ENCODE measurements at regions not wholly inside any gene's neighbourhood (a gene's known extent, or its start where the extent isn't known, plus 50 kb on each side); places are given as distances from the start of the nearest gene placed in this dataset.

DNA sequence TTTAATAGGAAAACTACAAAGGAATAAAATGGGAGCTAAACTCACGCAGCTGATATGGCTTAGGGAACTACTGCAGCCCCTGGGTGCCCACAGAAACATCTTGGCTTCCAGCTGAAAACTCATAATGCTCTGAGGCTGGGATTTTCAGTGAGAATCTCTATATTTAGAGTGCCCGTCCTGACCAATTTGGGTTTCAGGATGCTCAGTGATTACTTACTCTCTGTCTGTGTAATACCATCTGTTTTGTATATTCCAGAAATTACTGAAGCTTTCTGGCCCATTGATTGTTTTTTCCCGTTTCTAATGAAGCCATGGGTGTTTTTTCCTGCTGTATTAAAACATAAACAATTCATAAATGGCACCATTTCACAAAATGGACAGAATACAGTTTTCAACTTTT is 50.6 kb upstream of the ZNF385D start:
- H3K4me3 ChIP-seq (ENCODE audit: low read depth, low read length): no peak overlapping the region

DNA sequence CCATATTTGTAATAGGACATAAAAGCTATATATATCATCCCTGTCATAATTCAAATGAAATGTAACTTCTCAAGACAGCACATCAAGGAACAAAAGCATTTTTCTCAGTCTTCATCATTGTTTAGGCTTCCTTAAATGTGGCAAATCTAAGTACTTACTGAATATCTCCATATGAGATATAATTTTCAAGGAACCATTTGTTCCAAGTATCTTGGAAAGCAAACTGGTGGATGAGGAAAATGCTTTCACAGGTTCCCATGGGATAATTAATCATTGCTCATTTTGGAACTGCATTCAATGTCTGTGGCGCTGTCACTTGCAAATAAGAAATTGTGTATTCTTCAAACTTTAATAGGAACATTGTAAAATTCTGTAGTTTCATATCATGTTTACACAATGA is 52.6 kb upstream of the ZNF385D start:
- no peak overlapping the region for H3K4me3 ChIP-seq (ENCODE audit: low read depth, low read length)

DNA sequence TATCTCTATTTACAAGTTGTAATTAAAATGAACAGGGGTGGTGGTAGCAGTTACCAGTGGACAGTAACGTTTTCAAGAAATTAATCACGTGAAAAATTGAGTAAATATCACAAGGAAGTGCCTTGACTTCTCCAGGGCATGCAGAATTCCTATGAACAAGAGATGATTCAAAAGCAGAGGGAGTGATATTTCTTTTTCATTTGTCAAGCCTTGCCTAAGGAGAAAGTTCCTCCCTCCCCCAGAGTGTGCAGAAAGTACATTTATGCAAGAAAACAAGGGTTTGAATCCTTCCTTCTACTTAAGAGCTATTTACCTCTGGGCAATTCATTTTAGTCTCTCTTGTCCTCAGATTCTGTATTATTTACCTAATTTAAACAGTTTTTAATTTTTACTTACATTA is 53.3 kb upstream of the ZNF385D start:
- H3K4me3 ChIP-seq (ENCODE audit: low read depth, low read length): no peak overlapping the region

DNA sequence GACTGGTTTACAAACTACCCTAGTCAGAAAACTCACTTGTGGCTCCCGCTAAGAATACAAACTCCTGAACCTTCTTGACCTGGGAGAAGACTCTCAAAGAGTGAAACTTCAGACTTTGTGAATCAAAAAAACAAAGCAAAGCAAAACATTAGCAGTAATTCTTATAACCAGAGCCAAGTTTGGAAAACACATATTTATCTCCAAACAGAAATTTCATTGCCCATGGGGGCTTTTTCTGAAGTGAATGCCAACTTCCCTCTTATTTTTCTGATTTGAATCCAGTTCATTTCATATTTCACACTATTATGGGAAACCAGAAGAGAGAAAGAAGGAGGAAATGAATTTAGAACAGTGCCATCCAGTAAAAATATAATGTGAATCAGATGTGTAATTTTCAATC is 55.7 kb upstream of the ZNF385D start:
- no peak overlapping the region for H3K4me3 ChIP-seq (ENCODE audit: low read depth, low read length)

DNA sequence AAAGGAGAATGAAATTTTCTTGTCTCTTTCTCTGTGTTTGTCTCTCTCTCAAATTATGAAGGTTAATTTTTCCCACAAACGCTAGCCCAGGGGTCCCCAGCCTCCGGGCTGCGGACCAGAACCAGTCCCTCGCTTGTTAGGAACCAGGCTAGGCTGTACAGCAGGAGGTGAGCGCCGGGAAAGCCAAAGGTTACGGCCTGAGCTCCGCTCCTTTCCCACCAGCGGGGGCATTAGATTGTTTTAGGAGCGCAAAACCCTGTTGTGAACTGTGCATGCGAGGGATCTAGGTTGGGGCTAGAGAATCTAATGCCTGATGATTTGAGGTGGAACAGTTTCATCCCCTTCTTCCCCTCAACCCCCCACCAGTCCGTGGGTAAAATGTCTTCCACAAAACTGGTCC is 74.7 kb upstream of the ZNF385D start:
- H3K4me3 ChIP-seq (ENCODE audit: low read depth, low read length): no peak overlapping the region

DNA sequence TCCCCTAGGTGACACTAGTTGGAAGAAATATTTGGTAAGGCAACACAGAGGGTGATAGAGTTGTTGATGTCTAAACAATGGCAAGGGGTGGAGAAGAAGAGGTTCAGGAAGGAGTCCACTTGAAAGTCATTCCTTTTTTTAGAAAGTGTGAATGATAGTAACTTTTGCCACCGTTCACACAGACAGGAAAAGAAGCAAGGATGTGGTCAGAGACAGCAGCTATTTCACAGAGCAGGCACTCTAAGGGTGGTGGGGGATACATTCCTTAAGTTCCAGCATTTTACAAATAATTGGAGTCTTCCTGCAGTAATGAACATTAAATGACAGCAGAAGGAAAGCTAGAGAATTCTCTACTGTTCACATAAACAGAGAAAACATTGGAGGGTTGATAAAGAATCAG is 75.4 kb upstream of the ZNF385D start:
- H3K4me3 ChIP-seq (ENCODE audit: low read depth, low read length): no peak overlapping the region

DNA sequence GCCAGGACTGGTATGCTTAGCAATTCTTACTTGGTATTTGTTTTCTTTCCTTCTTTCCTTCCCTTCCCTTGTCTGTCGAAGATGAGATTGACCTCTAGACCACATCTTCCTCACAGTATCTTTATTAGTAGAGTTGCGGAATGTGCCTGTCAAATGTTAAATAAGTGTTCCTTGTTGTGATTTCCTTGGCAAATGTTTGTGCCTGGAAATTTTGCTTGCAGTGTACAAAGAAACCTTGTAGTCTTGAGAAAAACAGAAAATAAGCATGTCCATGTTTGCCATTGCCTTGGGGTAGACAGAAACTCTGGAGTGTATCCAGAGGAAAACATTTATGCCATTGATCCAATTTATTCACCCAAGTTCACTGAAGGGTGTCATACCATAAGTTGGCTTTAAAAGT is 79.5 kb upstream of the ZNF385D start:
- no peak overlapping the region for H3K4me3 ChIP-seq (ENCODE audit: low read depth, low read length)

DNA sequence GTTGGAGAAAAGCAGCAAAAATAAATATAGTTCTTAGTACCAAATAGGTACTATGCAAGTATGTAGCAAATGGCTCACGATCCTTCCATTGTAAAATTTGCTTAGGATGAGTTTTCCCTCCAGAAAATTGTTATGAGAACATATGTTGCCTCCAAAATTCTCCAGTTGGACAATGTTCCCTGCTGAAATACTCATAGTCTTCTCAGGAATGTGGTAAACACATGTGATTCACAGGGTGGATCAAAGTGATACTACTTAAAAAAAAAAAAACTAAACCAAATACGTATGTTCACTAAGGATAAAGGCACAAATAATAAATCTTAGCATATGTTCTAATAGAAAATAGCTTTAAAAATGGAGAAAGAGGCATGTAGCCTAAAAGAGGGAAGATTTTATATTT is 84.3 kb upstream of the ZNF385D start:
- no peak overlapping the region for H3K4me3 ChIP-seq (ENCODE audit: low read depth, low read length)

DNA sequence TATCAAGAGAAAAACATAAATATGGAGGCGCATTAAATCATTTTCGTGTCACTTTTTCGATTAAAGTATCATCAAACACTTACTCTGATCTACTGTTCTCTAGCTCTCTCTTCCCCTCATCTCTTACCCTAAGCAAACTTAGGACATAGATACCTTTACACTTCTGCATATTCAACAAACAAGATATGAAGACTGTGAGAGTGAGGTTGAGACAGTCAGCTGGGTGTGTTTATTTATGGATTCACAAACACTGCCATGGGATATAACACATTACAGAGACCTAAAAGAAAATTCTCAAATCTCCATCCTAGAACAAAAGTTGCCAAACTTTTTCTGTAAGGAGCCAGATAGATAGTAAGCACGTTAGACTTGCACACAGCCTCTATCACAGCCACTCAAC is 85.2 kb upstream of the ZNF385D start:
- no peak overlapping the region for H3K4me3 ChIP-seq (ENCODE audit: low read depth, low read length)

DNA sequence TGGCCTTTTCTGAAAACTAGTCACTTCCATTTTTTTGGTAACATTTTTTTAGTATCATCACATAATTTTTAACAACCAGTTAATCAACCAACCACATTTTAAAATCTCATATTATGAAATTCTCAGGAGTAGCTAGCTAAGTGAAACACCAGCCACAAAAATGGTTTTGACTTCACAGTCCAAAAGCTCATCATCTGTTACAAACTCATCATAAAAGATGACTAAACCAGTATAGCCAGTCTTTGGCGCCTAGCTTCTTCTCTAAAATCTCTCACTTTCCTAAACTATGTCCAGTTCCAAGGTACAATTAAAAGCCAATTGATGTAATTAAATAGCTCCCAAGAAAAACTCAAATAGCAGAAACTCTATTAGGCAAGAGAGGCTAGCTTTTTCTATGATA is 88.2 kb upstream of the ZNF385D start:
- H3K4me3 ChIP-seq (ENCODE audit: low read depth, low read length): no peak overlapping the region

DNA sequence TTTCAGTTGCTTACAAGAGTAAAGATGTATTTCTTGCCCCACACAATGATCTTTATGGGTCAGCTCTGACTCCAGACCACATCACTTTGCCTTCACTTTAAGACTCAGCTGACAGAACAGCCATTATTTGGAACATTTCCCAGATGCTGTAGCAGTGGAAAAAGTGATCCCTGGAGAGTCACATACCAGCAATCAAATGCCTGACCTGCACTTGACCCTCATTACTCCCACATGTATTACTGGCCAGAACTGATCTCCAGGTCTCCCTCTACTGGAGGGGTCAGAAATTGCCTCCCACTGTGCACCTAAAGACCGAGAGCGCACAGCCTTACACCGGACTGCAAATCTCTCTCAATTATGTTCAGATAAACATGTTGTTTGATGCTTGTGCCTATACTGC is 88.6 kb upstream of the ZNF385D start:
- H3K4me3 ChIP-seq (ENCODE audit: low read depth, low read length): no peak overlapping the region

DNA sequence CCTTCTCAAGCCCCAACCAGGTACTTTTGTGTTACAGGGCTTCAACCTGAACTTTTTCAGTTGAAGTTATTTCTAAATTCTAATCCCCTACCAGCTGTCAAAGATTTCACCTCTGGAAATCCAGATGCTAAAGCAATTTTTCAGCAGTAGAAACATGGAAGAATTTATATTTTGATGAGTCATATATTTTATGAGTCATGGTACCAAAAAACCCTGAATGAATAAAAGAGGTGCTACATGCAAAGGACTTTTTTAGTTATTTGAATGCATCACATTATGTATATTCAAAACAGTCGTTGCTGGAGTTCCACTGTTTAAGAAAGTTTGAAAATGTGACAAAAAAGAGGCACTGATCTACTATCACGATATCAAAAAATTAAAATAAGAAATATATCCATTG is 96.0 kb upstream of the ZNF385D start:
- no peak overlapping the region for H3K4me3 ChIP-seq (ENCODE audit: low read depth, low read length)

DNA sequence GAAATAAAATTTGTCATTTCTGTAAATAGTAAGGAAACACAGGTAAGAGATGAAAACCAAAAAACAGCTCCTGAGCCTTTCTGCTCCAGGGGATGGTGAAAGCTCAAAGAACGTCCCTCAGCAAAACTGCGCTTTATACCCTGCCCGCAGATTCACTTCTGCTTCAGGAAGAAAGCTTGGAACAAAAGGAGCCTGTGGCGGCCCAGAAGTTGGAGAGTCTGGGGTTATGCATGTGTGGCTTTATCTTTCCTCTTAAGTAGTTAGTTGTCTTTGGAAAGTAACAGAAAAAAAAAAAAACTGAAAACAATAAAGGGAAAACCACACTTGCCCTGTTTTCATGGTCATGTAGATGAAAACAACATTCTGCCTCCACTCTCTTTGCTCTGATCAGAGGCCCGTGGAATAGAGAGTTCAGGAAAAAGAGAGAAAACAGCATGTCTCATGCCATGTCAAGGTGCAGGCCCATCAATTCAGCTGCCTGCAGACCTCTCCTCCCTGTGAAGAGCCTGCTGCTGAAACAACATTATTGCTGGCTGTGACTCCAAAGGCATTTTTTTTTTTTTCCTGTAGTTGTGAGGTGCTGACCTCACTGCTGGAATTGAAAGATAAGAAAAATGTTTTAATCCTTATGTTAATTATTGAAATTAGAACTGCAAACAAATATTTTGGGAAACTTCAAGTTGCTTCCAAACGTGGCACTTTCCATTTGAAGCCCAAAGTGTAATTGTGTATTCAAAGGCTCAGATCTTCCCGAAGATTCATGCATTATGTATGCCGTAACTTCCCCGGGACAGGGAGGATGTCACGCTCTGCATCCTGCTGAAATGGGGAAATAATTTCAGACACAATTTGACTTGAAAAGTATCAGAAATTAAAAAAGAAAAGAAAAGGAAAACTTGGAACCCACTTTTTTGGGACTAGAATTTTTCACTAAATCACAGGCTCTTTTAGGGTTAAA is 108.4 kb upstream of the ZNF385D start:
- H3K4me3 ChIP-seq (ENCODE audit: low read depth, low read length): no peak overlapping the region

DNA sequence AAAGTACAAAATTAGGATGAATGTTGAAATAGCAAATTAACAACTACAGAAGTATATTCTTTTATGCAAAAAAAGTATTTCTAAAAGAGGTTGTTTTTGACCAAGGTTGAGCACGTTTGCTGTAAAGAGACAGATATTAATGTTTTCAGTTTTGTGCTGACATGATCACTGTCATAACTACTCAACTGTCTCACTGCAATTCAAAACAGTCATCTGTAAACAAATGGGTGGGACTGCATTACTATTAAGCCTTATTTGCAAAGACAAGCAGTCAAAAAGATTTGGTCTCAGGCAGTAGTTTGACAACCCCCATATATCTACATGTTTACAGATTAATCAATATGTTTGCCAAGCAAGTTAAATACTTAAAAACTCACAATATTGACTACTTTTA is 109.1 kb upstream of the ZNF385D start:
- H3K4me3 ChIP-seq (ENCODE audit: low read depth, low read length): no peak overlapping the region

DNA sequence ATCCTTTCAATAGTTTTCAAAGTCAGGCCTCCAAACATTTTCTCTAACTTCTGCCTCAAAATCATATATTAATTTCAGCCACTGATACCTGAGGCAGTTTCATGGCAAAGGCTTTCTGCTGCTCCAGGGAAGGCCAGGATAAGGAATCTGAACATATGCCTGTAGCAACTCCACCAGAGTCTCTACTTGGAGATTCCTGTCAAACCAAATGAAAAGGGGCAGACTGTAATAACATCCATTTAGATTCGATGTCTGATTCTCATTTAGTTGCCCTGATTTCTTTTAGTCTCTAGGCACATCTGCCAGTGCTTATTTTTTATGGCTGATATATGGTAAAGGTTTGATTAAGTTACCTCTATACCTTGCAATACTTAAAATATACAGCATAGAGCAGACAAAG is 109.6 kb upstream of the ZNF385D start:
- H3K4me3 ChIP-seq (ENCODE audit: low read depth, low read length): no peak overlapping the region

DNA sequence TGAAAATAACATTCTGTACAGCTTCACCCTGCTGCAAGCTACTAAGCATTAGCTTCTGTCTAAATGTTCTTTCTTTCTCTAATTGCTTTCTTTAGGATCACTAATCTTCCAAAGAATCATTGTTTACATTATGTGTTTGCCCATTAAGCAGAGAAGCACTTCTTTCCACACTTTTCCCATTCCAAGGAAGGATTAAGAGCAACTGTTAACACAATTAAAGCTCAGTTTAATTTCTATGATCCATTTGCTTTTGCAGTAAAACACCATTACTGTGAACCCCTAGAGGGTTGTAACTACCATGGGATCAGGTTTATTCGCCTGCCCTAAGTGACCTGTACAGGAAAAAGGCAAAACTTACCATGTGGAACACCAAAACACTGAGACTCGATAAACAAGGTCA is 125.8 kb upstream of the ZNF385D start:
- H3K4me3 ChIP-seq (ENCODE audit: low read depth, low read length): no peak overlapping the region

DNA sequence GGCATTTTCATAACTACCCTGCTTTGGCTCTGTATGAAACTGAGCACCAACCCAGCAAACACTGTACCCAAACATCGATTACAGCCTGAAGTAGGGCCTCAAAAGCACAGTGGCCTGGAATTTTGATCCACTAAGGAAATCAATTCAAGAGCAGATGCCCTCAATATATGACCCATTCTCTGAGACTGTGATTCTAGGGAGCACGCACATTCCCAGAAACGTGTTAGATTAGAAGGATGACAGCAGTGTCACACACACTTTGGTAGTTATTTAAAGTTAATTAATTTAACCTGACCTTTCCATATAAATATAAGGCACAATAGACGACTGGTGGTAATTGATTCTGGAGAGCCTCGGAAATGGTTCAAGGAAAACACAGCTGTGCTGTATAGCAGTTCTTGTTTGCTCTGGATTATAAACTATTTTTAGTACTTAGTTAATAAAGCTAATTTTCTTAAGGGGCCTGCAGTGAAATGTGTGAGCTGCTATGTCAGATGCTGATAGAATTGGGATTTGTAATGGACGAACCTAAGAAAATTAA is 126.3 kb upstream of the ZNF385D start:
- no peak overlapping the region for H3K4me3 ChIP-seq (ENCODE audit: low read depth, low read length)

DNA sequence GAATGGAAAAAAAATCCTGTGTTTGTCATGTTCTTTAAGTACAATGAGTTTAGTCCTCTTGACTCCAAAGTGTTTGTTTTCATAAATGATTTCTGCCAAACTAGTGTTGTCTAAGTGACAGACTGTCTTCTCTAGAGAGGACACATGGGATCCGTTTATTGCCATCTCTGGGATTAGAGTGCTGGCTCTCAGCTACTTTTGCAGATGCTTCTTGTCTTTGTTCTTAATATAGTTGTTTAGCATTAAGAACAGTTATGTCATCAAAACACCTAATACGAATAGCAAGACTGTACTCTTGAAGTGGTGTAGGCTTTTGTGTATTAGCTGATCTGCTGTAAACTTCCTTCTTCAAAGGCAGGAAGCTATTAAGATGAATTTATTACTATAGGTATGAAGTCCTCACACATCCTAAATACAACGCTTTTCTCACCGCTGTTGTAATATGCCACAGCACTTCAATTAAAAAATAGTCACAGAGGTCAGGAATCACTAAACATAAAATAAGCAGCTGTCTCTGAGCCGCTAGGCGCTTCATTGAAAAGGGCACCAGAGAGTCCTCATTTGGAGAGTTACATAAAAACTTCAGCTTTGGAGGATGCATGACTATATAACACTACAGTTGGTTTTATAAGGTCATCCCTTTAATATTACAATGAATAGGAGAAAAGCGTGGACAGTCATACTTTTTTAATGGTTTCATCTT is 128.3 kb upstream of the ZNF385D start:
- no peak overlapping the region for H3K4me3 ChIP-seq (ENCODE audit: low read depth, low read length)

DNA sequence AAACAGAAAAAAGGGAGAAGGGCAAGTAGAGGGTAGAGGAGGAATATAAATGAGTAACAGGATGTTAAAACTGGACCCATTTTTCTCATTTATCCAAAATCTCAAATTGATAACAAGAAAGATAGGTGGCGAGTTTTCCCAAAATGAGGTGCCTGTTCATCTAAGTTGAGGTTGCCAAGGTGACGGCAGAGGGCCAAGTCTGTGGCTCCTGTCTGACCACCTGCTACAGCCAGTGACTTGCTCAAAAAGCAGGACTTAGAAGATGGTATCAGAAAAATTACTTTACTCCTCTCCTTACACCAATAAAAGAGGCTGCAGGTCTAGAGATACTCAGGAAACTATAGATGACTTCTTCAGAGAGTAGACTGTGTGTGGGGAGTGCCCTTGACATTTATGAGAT is 137.6 kb upstream of the ZNF385D start:
- H3K4me3 ChIP-seq (ENCODE audit: low read depth, low read length): no peak overlapping the region

DNA sequence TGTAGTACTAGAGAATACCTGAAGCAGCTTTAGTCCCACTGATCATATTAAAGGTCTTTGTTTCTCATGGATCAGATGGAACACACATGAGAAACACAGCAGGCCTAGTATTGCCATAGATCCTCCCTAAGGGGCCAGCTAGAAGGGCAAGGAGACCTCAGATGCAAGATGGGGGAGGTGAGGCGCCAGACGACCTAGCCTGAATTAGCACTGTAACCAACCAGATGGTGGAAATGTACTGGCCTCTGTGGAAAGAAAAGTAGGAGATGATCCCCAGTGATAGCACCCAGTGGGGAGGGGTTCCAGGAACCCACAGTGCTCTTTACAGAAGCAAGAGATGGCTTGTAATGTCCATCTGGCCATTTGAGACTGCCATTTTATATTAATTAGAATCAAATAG is 138.2 kb upstream of the ZNF385D start:
- no peak overlapping the region for H3K4me3 ChIP-seq (ENCODE audit: low read depth, low read length)

DNA sequence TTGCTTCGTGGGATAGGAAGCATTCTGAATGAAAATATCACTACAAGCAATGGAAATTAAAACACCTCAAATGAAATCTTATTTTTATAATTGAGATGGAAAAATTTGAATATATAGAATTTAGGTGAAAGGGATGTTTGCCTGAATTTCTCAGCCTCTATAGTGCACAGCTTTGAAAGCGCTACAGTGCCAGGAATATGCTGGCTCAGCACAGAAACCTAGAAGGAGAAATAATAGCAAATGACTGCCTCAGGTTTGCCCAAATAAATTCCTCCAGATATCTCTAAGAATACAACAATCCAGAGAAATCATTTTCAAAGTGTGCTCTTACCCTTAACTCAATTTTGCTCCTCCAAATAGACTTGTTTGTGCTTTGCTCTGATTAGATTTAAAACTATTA is 141.1 kb upstream of the ZNF385D start:
- no peak overlapping the region for H3K4me3 ChIP-seq (ENCODE audit: low read depth, low read length)

DNA sequence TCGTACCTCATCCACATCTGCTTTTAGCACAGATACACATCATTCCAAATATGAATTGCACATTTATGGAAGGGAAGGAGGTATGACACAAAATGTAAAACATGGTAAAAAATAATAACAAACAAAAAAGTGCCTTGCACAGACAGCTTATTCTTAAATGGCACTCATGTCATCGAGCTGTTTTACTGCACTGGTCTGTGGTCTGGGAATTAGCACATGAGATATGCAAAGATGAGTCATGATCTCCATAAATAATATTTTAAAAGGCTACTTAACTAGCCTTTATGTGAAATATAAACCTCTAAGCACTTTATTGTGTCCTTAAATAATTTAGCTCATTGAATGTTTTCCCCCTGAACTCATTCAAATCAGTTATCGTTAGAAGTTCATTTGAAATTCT is 142.2 kb upstream of the ZNF385D start:
- no peak overlapping the region for H3K4me3 ChIP-seq (ENCODE audit: low read depth, low read length)

All from iPS-11a (cell line).